Retinal pigment epithelial cell (primary cell): ENCODE measurements at regions not wholly inside any gene's neighbourhood (a gene's known extent, or its start where the extent isn't known, plus 50 kb on each side); places are given as distances from the start of the nearest gene placed in this dataset.

ENCODE experiments used
- DNase-seq: peaks from one replicate; pipeline ENCODE4 v3.0.0-alpha.2; 2010; ENCODE audit warnings: low read depth
- H3K4me3 ChIP-seq: 2 replicates; pipeline ENCODE4 v1.5.1; 2011; ENCODE audit warnings: mild to moderate bottlenecking, low read length, control low read depth, moderate library complexity
- CTCF ChIP-seq: conservative IDR thresholded peaks from 2 replicates; pipeline ENCODE4 v1.5.1; 2011; ENCODE audit warnings: low read depth, low read length, control low read depth, inconsistent platforms

GRCh38 chr14:104448321-104448720 is 131.2 kb upstream of the C14orf180 start:
- no peak overlapping the region for H3K4me3 ChIP-seq
- no peak for TF ChIP-seq CTCF
- no peak for DNase-seq

GRCh38 chr14:104448721-104449120 is 130.8 kb upstream of the C14orf180 start:
- no peak for DNase-seq
- no peak overlapping the region for H3K4me3 ChIP-seq
- no peak for TF ChIP-seq CTCF

- DNase-seq = no peak
- TF ChIP-seq CTCF = no peak
- H3K4me3 ChIP-seq = no peak overlapping the region
Measured at GRCh38 chr14:104450811-104451401, 128.7 kb upstream of the C14orf180 start.

- DNase-seq = no peak
- no peak overlapping the region for H3K4me3 ChIP-seq
- TF ChIP-seq CTCF = no peak
Measured at GRCh38 chr14:104451474-104451873, 128.1 kb upstream of the C14orf180 start.

GRCh38 chr14:104458845-104459244 is 120.7 kb upstream of the C14orf180 start:
- H3K4me3 ChIP-seq = no peak overlapping the region
- no peak for TF ChIP-seq CTCF
- DNase-seq = no peak

- no peak for DNase-seq
- TF ChIP-seq CTCF = no peak
- no peak overlapping the region for H3K4me3 ChIP-seq
Measured at GRCh38 chr14:104460791-104461651, 118.5 kb upstream of the C14orf180 start.
